Stimulated activated CD4-positive, alpha-beta T cell treated with anti-CD3 and anti-CD28 coated beads, Interleukin-4, amount 100 ng/mL, for 24 hours (primary cell): ENCODE measurements at regions not wholly inside any gene's neighbourhood (a gene's known extent, or its start where the extent isn't known, plus 50 kb on each side); places are given as distances from the start of the nearest gene placed in this dataset.
A peak's percentile ranks its signal among the peaks of the same experiment; 100 is the strongest.

Experiments used
- DNase-seq: peaks from one replicate; pipeline ENCODE4 v3.0.0-alpha.2; 2020

DNA sequence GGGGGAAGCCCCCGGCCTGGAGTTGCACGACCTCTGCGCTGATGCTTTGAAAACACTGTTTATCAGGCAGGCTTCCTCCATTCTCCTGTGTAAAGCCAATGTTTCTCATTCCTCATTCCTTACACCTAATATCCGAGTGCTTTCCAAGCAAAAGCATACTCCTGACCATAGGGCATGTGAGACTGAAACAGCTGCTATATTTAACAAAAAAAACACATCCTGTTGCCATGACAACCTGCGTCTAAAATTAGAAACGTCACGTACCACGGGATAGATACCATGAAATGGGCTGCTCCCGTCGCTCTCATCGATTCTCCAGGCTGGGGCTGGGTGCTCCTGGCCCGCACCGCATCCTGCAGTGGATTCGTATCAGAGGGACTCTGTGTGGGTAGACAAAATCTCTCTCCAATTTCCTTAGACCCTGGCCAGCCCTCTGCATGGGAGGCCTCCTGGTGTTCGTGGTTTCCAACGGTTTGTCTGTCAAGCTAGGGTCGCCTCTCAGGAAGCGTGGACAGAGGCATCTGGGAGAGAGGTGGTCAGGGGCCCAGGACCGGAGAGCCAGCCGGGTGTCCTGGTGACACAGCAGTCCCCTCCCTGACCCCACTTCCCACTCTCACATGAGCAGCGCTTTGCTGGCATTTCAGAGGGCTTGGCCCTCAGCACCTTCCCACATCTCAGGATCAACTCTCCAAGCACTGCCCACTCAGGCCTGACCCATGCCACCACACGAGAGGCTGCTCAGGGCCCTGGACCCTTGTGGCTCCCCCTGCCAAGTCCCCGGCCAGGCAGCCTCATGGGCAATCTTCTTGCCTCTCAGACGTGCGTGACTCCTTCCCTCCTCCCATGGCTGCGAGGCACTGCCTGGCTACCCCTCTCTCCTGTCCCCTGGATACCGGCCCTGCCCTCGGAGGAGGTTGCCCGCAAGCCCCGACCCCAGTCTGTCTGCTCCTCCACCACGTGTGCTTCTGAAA, 268.1 kb downstream of the NDUFA10 start:
- no peak for DNase-seq

GRCh38 chr2:239756031-239756789, 268.9 kb downstream of the NDUFA10 start:
- no peak for DNase-seq

DNA sequence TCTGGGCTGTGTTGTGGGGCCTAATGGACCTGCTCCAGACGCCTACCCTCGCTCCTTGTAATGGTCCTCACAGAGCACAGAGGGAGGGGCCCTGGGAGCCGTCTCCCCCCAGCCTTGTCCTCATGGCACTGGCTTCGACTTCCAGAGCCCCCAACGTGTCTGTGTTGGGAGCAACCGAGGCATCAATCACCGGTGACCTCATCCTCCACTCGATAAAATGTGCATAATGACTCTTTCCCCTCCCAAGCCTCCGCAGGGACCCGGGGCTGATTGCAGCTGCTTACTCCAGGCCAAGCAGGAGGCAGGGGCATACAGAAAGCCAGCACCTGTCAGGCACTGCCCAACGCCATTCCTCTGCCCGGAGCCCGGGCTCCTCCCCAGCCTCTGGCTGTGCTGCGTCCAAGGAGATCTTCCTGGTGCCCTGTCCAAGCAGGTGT, 271.7 kb downstream of the NDUFA10 start:
- DNase-seq: no peak

- no peak for DNase-seq
Measured at GRCh38 chr2:239752951-239753350, 272.2 kb downstream of the NDUFA10 start.

- DNase-seq: peak; percentile 35
Measured at GRCh38 chr2:239751679-239752355, 273.3 kb downstream of the NDUFA10 start.

- no peak for DNase-seq
Measured at GRCh38 chr2:239750929-239751678, 274.0 kb downstream of the NDUFA10 start.

DNA sequence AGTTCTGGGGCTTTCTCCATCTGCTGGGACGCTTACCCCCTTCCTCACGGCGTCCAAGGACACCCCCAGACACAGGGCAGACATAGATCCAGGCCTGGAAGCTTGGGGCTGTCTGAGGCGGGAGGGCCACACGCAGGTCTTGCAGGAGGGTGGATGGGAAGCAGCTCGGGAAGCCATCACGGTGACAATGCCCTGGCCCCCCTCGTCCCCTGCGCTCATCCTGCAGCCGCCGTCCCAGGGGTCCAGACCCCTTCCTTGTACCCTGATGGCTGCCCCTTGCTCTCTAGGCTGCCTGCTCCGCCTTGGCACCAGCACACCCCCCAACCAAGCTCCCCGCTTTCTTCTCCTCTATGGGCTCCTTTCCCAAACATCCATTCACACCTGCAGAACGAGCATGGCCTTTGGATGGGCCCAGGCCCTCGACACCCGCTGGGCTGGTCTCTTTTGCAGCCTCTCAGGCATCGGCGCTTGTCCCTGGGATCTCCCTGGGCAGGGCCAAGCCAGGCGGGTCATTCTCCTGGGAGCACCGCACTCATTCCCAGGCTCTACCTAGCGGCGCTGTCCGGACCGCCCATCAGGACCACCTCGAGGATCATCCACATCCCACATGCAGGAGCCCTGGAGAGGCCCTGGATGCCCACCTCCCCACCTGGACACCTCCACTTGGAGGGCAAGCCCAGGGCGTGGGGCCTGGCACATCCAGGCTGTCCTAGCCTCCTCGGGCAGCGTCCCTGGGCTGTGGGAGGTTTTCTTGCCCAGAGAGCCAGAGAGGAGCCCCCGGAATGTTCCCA, 274.9 kb downstream of the NDUFA10 start:
- DNase-seq: no peak

DNA sequence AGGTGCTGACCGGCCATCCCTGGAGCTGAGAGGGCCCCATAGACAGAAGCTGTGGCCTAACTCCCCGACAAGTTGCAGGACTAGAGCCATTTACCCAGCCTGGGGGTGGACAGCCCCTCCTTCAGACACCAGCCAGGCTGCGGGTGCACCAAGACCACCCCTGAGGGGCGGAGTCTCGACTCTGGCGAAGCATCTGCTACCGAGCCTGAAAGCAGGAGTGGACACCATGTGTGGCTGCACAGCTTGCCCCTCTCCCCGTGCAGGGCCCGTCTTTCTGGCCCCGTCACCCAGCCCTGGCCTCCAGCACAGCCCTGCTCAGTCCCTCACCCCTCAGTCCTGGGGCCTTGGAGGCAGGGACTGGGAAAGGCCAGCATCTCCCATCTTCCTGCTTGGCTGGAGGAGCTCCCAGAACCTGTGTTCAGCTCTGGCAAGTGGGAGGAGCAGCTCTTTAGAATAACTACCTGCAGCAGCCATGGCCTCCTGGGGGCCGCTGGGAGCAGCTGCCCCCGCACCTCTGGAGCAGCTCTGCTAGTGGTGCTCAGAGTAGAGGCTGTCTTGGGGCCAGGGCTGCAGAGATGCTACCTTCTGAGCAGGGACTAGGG, 275.8 kb downstream of the NDUFA10 start:
- DNase-seq: no peak

DNA sequence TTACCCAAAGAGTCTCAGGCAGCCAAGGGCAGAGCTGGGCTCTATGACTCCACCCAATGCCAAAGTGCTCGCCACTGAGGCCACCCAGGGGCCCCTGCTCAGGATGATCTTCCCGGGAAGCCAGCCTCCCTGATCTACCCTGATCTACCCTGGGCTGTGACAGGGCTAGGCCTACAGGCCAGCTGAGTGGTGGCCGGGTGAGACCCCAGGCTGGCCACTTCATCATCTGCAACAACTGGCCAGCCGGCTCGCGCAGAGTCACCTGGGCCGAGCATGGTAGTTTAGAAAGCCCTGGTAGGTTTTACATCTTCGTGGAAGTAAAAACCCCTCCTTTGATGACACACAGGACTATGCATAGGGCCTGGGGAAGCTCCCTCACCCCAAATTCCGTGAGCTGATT, 276.3 kb downstream of the NDUFA10 start:
- no peak for DNase-seq

GRCh38 chr2:239747771-239748170, 277.4 kb downstream of the NDUFA10 start:
- DNase-seq: no peak

- no peak for DNase-seq
Measured at GRCh38 chr2:239747274-239747673, 277.9 kb downstream of the NDUFA10 start.

- DNase-seq: no peak
Measured at GRCh38 chr2:239746559-239747246, 278.4 kb downstream of the NDUFA10 start.

- DNase-seq: no peak
Measured at GRCh38 chr2:239745386-239746227, 279.5 kb downstream of the NDUFA10 start.

DNA sequence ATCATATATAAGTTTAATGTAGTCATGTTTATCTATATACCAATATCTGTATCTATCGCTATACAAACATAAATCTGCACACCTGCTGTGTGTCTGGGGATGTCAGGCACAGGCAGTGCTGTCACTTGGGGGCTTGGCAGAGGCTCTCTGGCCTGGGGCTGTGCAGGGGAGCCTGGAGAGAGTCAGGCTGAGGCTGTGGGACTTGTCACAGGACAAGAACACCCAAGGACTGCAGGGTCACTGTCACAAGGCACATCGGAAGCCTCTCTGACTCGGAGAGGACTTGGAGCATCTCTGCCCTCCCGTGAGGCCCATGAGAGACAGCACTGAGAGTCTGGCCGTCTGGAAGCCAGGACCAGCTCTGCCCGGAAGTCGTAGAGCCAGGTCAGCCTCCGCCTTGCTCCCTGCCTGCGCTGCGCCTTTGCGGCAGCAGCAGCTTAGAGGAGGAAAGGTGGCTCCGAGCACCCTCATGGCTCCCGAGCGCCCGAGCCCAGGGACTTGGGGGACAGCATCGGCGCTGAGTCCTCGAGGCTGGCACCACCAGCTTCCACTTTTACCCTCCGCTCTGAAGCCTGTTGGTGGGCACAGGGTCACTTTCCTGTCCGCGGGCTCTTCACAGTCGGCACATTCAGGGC, 280.3 kb downstream of the NDUFA10 start:
- no peak for DNase-seq

- no peak for DNase-seq
Measured at GRCh38 chr2:239743206-239743605, 281.9 kb downstream of the NDUFA10 start.

GRCh38 chr2:239742377-239742776, 282.8 kb downstream of the NDUFA10 start:
- DNase-seq: no peak

DNA sequence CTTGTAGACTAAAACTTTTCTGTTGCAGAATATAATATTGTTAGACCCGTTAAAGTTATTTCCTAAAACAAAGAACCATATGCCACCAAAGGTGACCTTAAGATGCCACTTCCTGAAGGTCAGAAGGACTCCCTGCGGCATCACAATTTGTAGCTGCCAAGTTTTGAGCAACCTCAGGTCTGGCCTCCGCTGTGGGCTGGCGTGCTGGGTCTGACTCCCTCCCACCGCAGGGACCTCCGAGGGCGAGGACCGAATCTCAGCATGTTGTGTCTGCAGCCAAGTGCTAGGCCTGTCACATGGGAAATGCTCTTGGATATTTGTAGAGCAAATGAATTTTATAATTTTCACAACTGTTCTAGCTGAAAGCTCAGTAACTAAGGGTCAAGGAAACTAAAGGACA, 285.9 kb downstream of the NDUFA10 start:
- no peak for DNase-seq

DNA sequence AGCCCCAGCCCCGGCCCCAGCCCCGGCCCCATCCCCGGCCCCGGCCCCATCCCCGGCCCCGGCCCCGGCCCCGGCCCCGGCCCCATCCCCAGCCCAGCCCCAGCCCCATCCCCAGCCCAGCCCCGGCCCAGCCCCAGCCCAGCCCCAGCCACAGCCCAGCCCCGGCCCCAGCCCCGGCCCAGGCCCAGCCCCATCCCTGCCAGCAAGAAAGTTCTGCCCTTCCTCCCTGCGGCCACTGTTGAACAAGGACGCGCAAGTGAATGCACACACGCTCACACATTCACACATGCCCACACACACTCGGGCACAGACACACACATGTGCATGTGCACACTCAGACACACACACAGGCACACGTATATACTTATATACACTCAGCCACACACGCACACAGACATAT, 287.0 kb downstream of the NDUFA10 start:
- no peak for DNase-seq

GRCh38 chr2:239737144-239737463, 288.0 kb downstream of the NDUFA10 start:
- DNase-seq: no peak
